Hindlimb muscle (tissue), 1 donor: ENCODE measurements at regions not wholly inside any gene's neighbourhood (a gene's known extent, or its start where the extent isn't known, plus 50 kb on each side); places are given as distances from the start of the nearest gene placed in this dataset.
"Not testable (repeated sequence)": the region's sequence is repeated elsewhere in the genome, so short reads cannot be mapped to it uniquely, and the experiment has no call there.

Experiments
- DNase-seq: peaks from one replicate; pipeline ENCODE4 v3.0.0-alpha.2; 2013

GRCh38 chr14:98218218-98218617 is 1053.8 kb downstream of the BCL11B start:
- no peak for DNase-seq

- DNase-seq, result no peak
Measured at GRCh38 chr14:98219638-98220037, 1052.4 kb downstream of the BCL11B start.

- DNase-seq, result no peak
Measured at GRCh38 chr14:98223106-98223505, 1048.9 kb downstream of the BCL11B start.

GRCh38 chr14:98223710-98224109 is 1048.3 kb downstream of the BCL11B start:
- DNase-seq, result not testable (repeated sequence)

- no peak for DNase-seq
Measured at GRCh38 chr14:98226411-98226810, 1045.6 kb downstream of the BCL11B start.

- no peak for DNase-seq
Measured at GRCh38 chr14:98227000-98227726, 1044.8 kb downstream of the BCL11B start.

- DNase-seq, result no peak
Measured at GRCh38 chr14:98227727-98228111, 1044.3 kb downstream of the BCL11B start.

GRCh38 chr14:98229656-98230366 is 1042.2 kb downstream of the BCL11B start:
- no peak for DNase-seq

- no peak for DNase-seq
Measured at GRCh38 chr14:98230411-98230810, 1041.6 kb downstream of the BCL11B start.

GRCh38 chr14:98231210-98231609 is 1040.8 kb downstream of the BCL11B start:
- DNase-seq, result no peak

GRCh38 chr14:98233656-98234055 is 1038.3 kb downstream of the BCL11B start:
- no peak for DNase-seq

- no peak for DNase-seq
Measured at GRCh38 chr14:98234208-98234607, 1037.8 kb downstream of the BCL11B start.

GRCh38 chr14:98236314-98236713 is 1035.7 kb downstream of the BCL11B start:
- DNase-seq, result no peak

GRCh38 chr14:98237939-98238338 is 1034.1 kb downstream of the BCL11B start:
- DNase-seq, result no peak

GRCh38 chr14:98240376-98240775 is 1031.6 kb downstream of the BCL11B start:
- no peak for DNase-seq

GRCh38 chr14:98242903-98243302 is 1029.1 kb downstream of the BCL11B start:
- no peak for DNase-seq

- no peak for DNase-seq
Measured at GRCh38 chr14:98243332-98243731, 1028.7 kb downstream of the BCL11B start.

- no peak for DNase-seq
Measured at GRCh38 chr14:98244162-98244948, 1027.6 kb downstream of the BCL11B start.

- no peak for DNase-seq
Measured at GRCh38 chr14:98244966-98245569, 1026.9 kb downstream of the BCL11B start.

GRCh38 chr14:98249057-98249456 is 1022.9 kb downstream of the BCL11B start:
- no peak for DNase-seq

- DNase-seq, result no peak
Measured at GRCh38 chr14:98249476-98249875, 1022.5 kb downstream of the BCL11B start.

- DNase-seq, result no peak
Measured at GRCh38 chr14:98252820-98253219, 1019.2 kb downstream of the BCL11B start.

- DNase-seq, result no peak
Measured at GRCh38 chr14:98259881-98260280, 1012.1 kb downstream of the BCL11B start.
